Smooth muscle cell (in vitro differentiated cells): ENCODE measurements at regions not wholly inside any gene's neighbourhood (a gene's known extent, or its start where the extent isn't known, plus 50 kb on each side); places are given as distances from the start of the nearest gene placed in this dataset.

ENCODE experiments used
- DNase-seq: peaks from one replicate; lab custom pipeline; 2025; ENCODE audit not compliant: unreplicated experiment; lab: John Stamatoyannopoulos, UW
- H2AFZ ChIP-seq: fragments of 200-600 bp; sonication (generic); 2 replicates; pipeline ENCODE4 v1.6.0; 2016; ENCODE audit warnings: antibody characterized with exemption, low read depth, mild to moderate bottlenecking
- H3F3A ChIP-seq: fragments of 200-600 bp; sonication (generic); 2 replicates; pipeline ENCODE4 v1.6.0; 2017; ENCODE audit warnings: antibody characterized with exemption, low read depth
- H3K27ac ChIP-seq: fragments of 200-600 bp; sonication (generic); 2 replicates; pipeline ENCODE4 v1.5.1; 2016; ENCODE audit warnings: low read depth, mild to moderate bottlenecking
- H3K27me3 ChIP-seq: fragments of 200-600 bp; sonication (generic); 2 replicates; pipeline ENCODE4 v1.6.1; 2016; ENCODE audit warnings: low read depth, mild to moderate bottlenecking
- H3K36me3 ChIP-seq: fragments of 200-600 bp; sonication (generic); 2 replicates; pipeline ENCODE4 v1.5.1; 2016; ENCODE audit warnings: low read depth
- H3K4me1 ChIP-seq: fragments of 200-600 bp; sonication (generic); 2 replicates; pipeline ENCODE4 v1.5.1; 2016; ENCODE audit warnings: low read depth
- H3K4me2 ChIP-seq: fragments of 200-600 bp; sonication (generic); 2 replicates; pipeline ENCODE4 v1.6.0; 2016; ENCODE audit warnings: mild to moderate bottlenecking
- H3K4me3 ChIP-seq: fragments of 200-600 bp; sonication (generic); 2 replicates; pipeline ENCODE4 v1.5.1; 2016; ENCODE audit warnings: mild to moderate bottlenecking
- H3K79me2 ChIP-seq: fragments of 200-600 bp; sonication (generic); 2 replicates; pipeline ENCODE4 v1.6.0; 2016; ENCODE audit warnings: low read depth, mild to moderate bottlenecking
- H3K9ac ChIP-seq: fragments of 200-600 bp; sonication (generic); 2 replicates; pipeline ENCODE4 v1.6.0; 2016; ENCODE audit warnings: low read depth
- H3K9me3 ChIP-seq: fragments of 200-600 bp; sonication (generic); replicated peaks from 2 replicates; pipeline ENCODE4 v1.5.1; 2016; ENCODE audit warnings: low read depth
- H4K20me1 ChIP-seq: fragments of 200-600 bp; sonication (generic); 2 replicates; pipeline ENCODE4 v1.6.0; 2016; ENCODE audit warnings: low read depth
- WGBS: methylation state at CpG from one replicate; pipeline ENCODE4 v1.1.7; 2016; ENCODE audit warnings: low lambda C conversion rate; 5-methylcytosine and 5-hydroxymethylcytosine counted together
- TF ChIP-seq, protein P1 (sequence below): fragments of 200-600 bp; sonication (generic); IDR thresholded peaks from 2 replicates; pipeline ENCODE4 v1.5.1; 2017; ENCODE audit warnings: borderline replicate concordance, mild to moderate bottlenecking, antibody characterized with exemption; ENCODE audit not compliant: insufficient read depth, poor library complexity, severe bottlenecking

DNA sequence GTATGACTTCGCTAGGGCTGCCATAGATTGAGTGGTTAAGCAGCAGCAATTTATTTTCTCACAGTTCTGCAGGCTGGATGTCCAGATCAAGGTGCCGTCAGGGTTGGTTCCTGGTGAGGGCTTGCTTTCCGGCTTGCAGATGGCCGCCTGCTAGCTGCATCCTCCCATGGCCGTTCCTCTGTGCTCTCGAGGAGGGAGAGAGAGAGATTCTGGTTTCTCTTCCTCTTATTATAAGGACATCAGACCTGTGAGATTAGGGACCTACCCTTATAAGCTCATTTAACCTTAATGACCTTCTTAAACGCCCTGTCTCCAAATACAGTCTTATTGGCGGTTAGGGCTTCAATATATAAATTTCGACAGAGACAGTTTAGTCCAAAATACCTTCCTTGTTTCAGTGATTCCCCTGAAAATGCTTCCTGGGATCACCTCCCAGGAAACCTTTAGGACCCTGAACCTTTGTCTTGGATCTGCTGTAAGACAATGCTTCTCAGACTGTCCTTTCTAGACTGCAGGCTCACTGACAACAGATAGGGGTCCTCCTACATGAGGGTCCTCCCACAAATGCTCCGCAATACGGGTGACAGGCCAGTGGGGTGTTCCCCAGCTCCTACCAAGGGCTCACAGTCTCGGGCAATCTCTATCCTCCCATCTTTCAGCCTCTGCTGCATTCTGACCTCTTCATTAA is 82.5 kb upstream of the BAIAP2L1 start:
- Histone ChIP-seq H3K9me3 (no peaks in the 10 kb centered on the region), H3F3A (no peaks in the 10 kb centered on the region)
- WGBS = 88% methylated on average over 12 of the region's 12 CpGs

DNA sequence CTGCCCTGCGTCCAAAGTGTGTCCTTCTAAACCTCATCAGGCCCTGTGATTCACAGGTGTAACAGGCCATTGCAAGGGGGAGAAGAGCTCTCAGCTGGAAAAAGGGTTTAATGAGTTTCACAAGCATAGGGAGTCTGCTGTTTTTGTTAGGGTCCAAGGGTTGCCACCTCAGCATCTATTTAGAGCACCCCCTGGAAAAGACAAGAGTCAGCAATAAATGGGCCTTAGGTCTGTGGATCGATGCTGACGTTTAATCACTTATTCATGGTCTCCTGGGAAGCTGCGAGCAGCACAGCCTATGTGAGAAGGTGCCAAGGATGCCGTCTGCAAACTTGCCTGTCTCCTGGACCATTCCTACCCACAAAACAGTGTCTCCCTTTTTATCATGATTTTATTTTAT is 78.4 kb upstream of the BAIAP2L1 start:
- Histone ChIP-seq H3K4me3 (no peak overlapping the region), H3K4me1 (no peaks in the 10 kb centered on the region), H3K9me3 (no peaks in the 10 kb centered on the region), H3K4me2 (no peak overlapping the region), H2AFZ (no peak overlapping the region), H3K27me3 (peaks cover 3% of the 10 kb centered on the region), H3K27ac (no peak overlapping the region), H3K9ac (no peak overlapping the region), H3F3A (no peaks in the 10 kb centered on the region), H3K79me2 (no peaks in the 10 kb centered on the region), H4K20me1 (no peaks in the 10 kb centered on the region), H3K36me3 (no peaks in the 10 kb centered on the region)
- 87% methylated on average over 5 of the region's 5 CpGs for WGBS
- TF ChIP-seq, protein P1, sequence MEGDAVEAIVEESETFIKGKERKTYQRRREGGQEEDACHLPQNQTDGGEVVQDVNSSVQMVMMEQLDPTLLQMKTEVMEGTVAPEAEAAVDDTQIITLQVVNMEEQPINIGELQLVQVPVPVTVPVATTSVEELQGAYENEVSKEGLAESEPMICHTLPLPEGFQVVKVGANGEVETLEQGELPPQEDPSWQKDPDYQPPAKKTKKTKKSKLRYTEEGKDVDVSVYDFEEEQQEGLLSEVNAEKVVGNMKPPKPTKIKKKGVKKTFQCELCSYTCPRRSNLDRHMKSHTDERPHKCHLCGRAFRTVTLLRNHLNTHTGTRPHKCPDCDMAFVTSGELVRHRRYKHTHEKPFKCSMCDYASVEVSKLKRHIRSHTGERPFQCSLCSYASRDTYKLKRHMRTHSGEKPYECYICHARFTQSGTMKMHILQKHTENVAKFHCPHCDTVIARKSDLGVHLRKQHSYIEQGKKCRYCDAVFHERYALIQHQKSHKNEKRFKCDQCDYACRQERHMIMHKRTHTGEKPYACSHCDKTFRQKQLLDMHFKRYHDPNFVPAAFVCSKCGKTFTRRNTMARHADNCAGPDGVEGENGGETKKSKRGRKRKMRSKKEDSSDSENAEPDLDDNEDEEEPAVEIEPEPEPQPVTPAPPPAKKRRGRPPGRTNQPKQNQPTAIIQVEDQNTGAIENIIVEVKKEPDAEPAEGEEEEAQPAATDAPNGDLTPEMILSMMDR = no peak
- DNase-seq = no peak

More for the DNA sequence above, 82.5 kb upstream of the BAIAP2L1 start:
- Histone ChIP-seq H3K79me2 (no peaks in the 10 kb centered on the region), H3K27me3 (peaks cover 7% of the 10 kb centered on the region), H3K4me2 (no peak overlapping the region), H4K20me1 (no peaks in the 10 kb centered on the region), H2AFZ (no peak overlapping the region), H3K9ac (no peak overlapping the region), H3K36me3 (no peaks in the 10 kb centered on the region), H3K4me1 (no peaks in the 10 kb centered on the region), H3K27ac (no peak overlapping the region), H3K4me3 (no peak overlapping the region)
- TF ChIP-seq, protein P1 = no peak
- no peak for DNase-seq

DNA sequence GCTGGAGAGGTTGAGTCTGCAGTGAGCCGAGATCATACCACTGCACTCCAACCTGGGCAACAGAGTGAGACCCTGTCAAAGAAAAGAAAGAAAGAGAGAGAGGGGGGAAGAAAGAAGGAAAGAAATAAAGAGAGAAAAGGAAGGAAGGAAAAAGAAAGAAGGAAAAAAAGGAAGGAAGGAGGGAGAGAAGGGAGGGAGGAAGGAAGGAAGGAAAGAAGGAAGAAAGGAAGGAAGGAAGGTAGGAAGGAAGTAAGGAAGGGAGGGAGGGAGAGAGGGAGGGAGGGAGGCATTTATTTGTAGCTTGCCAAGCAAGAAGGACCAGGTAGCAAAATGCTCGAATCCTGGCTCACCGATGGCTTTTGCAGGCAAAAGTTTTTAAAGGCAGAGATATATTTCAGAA is 74.5 kb upstream of the BAIAP2L1 start:
- Histone ChIP-seq H3K79me2 (no peaks in the 10 kb centered on the region), H4K20me1 (no peaks in the 10 kb centered on the region), H3K27me3 (peaks cover 34% of the 10 kb centered on the region), H3K27ac (no peak overlapping the region), H3K4me1 (no peaks in the 10 kb centered on the region), H3K4me2 (no peak overlapping the region), H3F3A (no peaks in the 10 kb centered on the region), H3K9me3 (no peaks in the 10 kb centered on the region), H3K36me3 (no peaks in the 10 kb centered on the region), H3K9ac (no peak overlapping the region), H2AFZ (no peak overlapping the region), H3K4me3 (no peak overlapping the region)
- TF ChIP-seq, protein P1 = no peak
- no peak for DNase-seq
- WGBS = 84% methylated on average over 3 of the region's 3 CpGs

DNA sequence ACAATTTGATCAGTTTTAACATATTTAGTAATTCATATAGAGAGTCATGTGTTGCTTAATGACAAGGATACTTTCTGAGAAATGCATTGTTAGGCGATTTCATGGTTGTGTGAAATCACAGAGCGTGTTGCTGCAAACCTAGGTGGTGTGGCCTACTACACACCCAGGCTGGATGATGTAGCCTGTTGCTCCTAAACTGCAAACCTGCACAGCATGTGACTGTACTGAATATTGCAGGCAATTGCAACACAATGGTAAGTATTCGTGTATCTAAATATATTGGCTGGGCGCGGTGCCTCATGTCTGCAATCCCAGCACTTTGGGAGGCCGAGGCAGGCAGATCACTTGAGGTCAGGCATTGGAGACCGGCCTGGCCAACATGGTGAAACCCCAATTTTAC is 73.7 kb upstream of the BAIAP2L1 start:
- H3K4me1 ChIP-seq = no peaks in the 10 kb centered on the region
- H3K36me3 ChIP-seq = no peaks in the 10 kb centered on the region
- no peaks in the 10 kb centered on the region for H3K9me3 ChIP-seq
- TF ChIP-seq, protein P1 = no peak
- no peak overlapping the region for H2AFZ ChIP-seq
- H3K27ac ChIP-seq = no peak overlapping the region
- WGBS = 93% methylated on average over 7 of the region's 7 CpGs
- no peaks in the 10 kb centered on the region for H3F3A ChIP-seq
- no peaks in the 10 kb centered on the region for H4K20me1 ChIP-seq
- no peak overlapping the region for H3K4me3 ChIP-seq
- DNase-seq = no peak
- H3K79me2 ChIP-seq = no peaks in the 10 kb centered on the region
- peaks cover 42% of the 10 kb centered on the region for H3K27me3 ChIP-seq
- no peak overlapping the region for H3K9ac ChIP-seq
- H3K4me2 ChIP-seq = no peak overlapping the region
